ENCODE measurements at regions not wholly inside any gene's neighbourhood (a gene's known extent, or its start where the extent isn't known, plus 50 kb on each side); places are given as distances from the start of the nearest gene placed in this dataset.

DNA sequence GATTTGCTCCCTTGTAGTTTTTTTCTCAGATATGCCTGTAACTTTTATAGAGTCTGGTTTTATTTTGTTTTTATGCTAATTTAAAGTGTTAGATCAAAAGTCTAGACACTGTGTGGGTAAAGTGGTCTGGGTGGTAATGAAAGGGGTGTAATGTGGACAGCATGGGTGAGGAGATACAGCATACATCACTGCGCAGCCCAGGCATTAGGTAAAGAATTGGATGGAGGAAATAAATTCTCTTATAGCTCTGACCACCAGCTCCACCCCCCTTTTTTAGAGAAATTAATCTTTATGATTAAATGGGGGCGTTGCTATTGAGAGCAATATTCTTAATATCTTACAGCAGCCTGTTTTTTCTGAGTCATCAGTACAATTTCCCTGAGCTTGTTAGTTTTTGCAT is 163.9 kb upstream of the IGFBP7 start:
- TF ChIP-seq, protein P1, sequence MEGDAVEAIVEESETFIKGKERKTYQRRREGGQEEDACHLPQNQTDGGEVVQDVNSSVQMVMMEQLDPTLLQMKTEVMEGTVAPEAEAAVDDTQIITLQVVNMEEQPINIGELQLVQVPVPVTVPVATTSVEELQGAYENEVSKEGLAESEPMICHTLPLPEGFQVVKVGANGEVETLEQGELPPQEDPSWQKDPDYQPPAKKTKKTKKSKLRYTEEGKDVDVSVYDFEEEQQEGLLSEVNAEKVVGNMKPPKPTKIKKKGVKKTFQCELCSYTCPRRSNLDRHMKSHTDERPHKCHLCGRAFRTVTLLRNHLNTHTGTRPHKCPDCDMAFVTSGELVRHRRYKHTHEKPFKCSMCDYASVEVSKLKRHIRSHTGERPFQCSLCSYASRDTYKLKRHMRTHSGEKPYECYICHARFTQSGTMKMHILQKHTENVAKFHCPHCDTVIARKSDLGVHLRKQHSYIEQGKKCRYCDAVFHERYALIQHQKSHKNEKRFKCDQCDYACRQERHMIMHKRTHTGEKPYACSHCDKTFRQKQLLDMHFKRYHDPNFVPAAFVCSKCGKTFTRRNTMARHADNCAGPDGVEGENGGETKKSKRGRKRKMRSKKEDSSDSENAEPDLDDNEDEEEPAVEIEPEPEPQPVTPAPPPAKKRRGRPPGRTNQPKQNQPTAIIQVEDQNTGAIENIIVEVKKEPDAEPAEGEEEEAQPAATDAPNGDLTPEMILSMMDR (IDR thresholded peaks at IDR 0.05; ENCODE audit: extremely low read depth in 1 of 2, insufficient read depth in 1 of 2, low read depth in 1 of 2, low read length in 2 of 2) = no peak
- TF ChIP-seq, protein P2, sequence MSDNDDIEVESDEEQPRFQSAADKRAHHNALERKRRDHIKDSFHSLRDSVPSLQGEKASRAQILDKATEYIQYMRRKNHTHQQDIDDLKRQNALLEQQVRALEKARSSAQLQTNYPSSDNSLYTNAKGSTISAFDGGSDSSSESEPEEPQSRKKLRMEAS (IDR thresholded peaks at IDR 0.05; ENCODE audit: insufficient read depth, insufficient read length) = no peak
- TF ChIP-seq EZH2 (IDR thresholded peaks at IDR 0.05; ENCODE audit: borderline replicate concordance, low read depth, low read length, severe bottlenecking) (no peak), GATA2 (IDR thresholded peaks at IDR 0.05; ENCODE audit: insufficient read depth, insufficient read length, low read depth, low read length) (no peak), POLR2AphosphoS5 (IDR thresholded peaks at IDR 0.05; ENCODE audit: insufficient read depth, low read depth, low read length) (no peak), POLR2A (IDR thresholded peaks at IDR 0.05; ENCODE audit: low read depth, low read length) (no peak), FOS (IDR thresholded peaks at IDR 0.05; ENCODE audit: borderline replicate concordance, insufficient read depth, low read length) (no peak)

All from endothelial cell of umbilical vein (primary cell).